ENCODE measurements at regions not wholly inside any gene's neighbourhood (a gene's known extent, or its start where the extent isn't known, plus 50 kb on each side); places are given as distances from the start of the nearest gene placed in this dataset.
"Not testable (repeated sequence)": the region's sequence is repeated elsewhere in the genome, so short reads cannot be mapped to it uniquely, and the experiment has no call there.

DNA sequence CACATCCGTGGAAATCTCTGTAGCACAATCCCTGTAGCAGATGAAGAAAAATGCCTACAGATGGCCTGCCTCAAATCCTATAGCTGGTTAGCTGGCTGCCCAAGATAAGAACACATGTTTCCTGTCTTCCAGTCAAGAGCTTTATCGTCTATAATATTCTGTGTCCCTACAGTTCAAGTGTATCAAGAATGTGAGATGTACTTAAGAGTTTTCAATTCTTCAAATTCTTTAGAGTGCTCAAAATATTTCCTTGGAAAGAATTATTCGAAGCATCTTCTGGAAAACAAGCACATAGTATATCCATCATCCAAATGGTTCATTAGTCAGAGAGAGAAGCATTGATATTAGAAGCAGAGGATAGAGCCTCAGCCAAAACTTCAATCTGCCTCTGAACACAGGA is 239.8 kb downstream of the COG6 start:
- DNase-seq = no peak

DNA sequence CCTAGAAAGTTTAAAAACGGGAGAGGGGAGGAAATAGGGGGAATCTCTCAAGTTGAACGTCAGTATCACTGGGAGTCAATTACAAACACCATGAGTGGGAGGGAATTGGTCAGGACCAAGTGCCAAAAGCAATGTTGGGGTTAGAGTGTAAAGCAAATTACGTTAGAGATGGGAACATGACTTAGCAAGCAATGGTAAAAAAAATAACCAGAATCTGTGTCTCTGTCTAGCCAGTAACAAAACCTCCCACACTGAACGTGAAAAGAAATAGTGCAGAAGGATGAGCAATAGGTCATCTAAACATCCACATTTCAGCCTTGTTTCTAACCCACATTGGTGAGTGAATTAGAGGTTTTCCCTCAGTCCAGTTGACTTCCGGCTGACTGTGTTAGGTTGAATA is 242.2 kb downstream of the COG6 start:
- DNase-seq = no peak

DNA sequence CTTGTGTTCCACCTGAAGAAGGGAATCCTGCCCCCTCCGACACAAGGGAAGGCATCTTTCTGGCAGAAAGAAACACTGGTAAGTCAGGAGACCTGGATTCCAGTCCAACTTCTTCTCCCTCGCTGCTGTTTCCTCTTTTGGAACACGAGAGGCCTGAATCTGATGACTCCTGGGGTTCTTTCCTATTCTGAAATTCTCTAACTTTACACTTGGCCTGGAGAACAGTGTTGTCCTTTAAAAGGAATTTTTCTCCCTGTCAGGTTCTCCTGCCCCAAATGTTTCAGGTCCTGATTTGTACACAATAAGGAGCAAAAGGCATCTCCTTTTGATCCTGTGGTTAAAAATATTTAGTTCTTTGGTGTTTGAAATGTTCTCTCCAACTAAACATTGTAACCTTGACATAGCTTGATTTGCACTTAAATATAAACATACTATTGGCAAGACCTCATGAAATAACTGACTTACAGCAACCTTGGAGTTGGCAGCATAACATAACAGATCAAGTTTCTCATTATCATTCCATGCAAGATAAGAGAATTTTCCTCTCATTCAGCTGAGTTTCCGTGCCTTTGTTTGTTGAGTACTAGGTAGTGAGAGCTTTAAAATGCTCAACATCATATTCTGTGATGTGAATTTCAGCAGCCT is 244.8 kb downstream of the COG6 start:
- no peak for DNase-seq

DNA sequence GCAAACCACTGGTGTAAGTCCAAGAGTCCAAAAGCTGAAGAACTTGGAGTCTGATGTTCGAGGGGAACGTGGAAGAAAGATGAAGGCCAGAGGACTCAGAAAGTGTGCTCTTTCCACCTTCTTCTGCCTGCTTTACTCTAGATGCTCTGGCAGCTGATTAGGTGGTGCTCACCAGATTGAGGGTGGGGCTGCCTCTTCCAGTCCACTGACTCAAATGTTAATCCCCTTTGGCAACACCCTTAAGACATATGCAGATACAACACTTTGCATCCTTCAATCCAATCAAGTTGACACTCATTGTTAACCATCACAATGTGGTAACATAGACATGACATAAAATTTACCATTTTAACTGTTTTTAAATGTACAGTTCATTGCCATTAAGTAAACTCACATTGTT is 249.5 kb downstream of the COG6 start:
- no peak for DNase-seq

DNA sequence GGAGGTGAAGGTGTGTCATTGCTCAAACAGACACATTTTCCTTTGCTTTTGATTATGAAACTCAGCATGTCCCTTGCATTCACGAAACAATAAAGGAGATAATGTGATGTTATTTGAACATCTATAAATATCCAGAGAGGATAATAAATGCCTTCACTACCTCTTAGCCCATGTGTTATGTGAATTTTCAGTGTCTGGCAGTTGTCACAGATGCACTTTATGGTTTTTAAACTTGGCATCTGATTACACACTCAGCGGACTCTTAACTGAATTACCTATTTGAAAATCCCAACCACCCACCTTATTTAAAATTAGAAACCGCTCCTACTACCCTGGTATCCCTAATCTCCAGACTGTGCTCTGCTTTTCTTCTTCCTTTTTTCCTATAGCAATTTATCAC is 254.2 kb downstream of the COG6 start:
- DNase-seq = no peak

DNA sequence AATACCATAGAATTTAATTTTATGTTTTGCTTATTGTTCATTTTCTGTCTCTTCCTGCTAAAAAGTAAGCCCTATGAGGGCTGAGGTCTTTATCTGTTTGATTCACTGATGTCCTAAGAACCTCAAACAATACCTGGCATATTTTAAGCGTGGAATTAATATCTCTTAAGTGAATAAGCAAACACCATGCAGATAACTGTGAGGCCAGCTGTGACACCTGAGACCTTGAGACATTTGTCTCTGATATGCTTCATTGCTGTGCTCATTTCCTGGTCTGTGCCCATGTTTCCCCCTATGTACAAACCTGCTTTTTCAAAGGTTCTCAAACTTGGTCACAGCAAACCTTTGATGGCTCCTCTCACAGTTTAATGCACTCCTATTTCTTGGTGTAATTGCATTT is 254.6 kb downstream of the COG6 start:
- no peak for DNase-seq

DNA sequence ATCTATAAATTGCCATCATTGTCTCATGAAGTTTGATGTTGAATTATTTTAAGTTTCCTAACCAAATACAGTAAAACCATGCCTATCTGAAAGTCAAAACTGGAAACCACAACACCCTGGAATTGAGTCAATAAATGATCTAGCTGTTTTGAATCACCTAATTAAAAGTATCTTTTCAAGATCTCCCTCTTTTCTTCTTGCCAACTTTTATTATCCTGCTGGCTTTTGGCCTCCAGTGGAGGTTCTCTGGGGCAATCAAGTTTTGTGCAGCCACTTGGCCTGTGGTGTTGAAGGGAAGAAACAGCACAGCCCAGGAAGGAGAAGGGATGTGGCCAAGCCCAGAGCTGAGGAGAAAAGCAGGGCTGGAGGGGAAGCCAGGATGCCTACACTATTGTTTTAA is 255.4 kb downstream of the COG6 start:
- no peak for DNase-seq

DNA sequence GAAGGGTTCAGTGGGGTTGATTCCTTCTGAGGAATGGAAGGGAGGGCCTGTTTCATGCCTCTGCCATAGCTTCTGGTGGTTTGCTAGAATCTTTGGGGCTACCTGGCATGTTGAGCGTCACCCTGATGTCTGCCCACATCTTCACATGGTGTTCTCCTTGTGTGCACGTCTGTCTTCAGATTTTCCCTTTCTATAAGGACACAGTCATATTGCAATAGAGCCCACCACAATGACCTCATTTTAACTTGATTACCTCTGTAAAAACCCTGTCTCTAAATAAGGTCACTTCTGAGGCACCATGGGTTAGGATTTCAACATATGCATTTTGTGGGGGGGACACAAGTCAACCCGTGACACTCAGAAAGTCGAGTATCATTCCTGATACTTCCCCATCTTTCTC is 257.9 kb downstream of the COG6 start:
- DNase-seq = no peak

DNA sequence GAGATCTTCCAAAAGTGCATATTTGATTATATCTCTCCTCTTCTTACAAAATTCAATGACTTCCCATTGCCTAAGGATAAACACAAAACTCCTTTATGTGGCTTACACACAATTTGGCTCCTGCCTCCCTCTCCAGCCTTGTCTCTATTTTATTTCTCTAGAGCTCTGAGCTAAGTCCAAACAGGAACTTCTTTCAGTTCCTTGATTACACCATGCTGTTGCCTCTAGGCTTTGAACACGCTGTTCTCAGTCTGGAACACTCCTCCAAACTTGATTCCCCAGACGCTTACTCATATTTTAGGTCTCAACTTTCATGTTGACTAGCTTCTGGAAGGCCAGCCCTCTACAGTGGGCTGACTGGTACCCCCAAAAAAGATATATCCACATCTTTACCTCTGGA is 258.5 kb downstream of the COG6 start:
- no peak for DNase-seq

DNA sequence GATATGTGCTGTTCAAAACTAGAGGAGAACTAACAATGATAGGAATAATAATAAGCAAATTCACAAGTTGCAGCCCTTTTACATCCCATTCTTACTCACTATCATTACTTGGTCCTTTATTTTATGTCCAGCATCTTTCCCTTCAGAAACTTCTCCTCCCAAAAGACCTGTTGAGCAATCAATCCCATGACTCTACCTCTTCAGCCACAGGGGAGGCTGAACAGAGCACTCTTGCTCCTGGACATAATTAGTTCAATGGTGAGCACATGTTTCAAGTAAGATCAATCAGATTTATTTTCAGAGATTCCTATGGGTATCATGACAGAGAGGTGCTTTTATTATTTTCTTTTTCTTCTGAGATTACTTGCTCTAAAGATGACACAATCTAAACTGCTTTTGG is 260.0 kb downstream of the COG6 start:
- DNase-seq = no peak

DNA sequence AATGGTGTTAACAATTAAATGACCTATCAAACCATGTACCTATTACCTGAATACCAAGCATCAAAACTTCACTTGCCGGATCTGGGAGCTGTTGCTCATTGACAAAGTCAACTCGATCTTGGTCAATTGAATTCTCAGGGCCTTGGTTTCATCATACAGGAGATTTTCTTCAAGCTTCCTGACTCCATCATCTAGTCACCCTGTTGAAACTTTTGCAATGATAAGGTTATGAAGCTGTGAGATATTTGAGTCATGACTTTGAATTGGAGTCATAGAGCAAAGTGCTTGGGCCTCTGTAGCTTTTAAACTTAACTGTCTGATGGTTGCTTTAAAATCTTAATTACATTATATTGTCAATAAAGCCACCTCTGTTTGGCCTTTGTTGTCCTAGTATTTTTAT is 260.9 kb downstream of the COG6 start:
- no peak for DNase-seq

DNA sequence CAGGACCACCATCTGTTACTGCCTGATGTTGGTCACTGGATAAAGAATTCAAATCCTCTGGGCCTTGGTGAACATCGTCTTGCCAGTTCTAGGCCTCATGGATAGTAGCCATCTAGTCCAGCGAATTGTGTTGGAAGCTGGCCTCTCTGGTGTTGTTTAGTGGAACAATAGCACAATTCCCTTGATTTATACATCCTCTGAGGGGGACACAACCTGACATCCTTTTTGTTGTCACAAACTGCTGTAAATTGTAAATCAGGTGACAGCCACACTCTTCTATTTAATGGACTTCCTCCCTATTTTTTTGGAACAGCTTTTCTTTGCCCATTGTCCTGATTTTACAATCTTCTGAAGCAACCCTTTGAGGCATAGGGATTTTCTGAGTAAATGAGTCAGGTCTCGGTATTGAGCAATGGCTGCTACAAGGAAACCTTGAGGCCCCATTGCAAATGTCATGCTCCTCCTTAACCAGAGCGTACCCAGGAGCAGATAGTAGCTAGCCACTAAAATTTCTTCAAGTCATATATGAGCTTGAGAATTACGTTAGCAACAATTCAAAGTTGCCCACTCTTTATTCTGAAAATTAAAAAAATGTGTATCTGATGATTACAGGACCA is 263.3 kb downstream of the COG6 start:
- DNase-seq = no peak

DNA sequence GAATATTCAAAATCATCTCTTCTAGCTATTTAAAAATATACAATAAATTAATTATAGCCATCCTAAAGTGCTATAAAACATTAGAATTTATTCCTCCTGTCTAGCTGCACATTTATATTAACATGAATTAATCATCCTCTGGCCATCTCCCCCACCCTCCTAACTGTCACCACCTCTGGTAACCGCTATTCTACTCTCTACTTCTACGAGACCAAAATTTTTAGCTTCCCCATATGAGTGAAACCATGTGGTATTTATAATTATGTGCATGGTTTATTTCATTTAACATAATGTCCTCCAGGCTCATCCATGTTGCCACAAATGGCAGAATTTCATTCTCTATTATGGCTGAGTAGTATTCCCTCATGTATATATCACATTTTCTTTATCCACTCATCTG is 265.2 kb downstream of the COG6 start:
- DNase-seq = no peak

DNA sequence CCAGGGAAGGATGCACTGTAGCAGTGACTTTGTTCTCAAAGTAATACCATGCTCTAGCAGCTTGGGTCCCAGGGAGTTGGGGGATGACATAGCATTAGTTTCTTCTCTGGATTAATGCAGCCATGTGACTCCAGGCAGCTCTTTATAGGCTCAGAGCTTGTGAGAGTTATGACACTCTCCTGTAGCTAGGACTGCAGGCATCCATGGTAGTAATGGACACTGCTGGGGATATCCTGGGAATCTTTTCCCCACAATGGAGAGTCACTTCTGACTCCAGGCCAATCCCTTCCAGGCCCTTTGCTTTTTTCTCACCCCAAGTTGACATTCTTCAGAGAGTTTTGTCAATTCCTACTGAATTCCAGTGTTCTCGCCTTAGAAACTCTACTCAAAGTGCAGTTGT is 270.9 kb downstream of the COG6 start:
- no peak for DNase-seq

DNA sequence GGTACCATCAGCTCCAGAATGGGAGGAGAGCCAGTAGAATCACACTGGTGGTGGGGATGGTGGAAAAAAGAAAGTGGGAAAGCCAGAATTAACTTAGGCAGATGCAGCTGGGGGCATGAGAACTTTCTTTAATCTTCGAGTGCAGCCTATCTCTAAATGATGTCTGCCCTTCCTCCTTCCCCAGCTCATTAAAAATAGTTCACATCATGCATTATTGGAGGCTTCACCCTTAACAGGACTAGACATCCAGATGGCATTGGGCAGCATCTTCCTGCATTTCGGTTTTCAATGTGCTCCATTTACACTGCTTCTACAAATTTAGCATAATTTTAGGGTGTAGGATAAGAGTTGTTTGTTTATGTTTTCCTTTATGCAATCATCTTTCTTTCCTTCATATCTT is 272.8 kb downstream of the COG6 start:
- no peak for DNase-seq

DNA sequence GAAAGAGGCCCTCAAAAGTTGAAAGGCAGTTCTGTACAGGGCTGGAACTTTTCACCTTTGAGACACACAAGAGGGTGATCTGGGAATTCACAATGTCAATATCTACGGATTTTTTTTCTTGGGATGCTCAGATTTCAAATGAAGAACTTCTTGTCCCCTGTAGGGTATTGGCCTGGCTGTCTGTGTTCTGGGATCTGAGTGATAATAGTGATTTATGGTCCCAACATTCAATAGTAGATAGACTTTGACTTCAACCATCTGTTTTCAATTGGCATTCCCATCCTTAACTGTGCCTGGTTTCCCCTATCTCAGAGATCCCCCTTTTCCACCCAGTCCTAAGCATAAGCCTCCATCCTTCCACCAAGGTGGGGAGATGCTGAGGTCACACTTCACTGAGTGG is 274.1 kb downstream of the COG6 start:
- DNase-seq = no peak

DNA sequence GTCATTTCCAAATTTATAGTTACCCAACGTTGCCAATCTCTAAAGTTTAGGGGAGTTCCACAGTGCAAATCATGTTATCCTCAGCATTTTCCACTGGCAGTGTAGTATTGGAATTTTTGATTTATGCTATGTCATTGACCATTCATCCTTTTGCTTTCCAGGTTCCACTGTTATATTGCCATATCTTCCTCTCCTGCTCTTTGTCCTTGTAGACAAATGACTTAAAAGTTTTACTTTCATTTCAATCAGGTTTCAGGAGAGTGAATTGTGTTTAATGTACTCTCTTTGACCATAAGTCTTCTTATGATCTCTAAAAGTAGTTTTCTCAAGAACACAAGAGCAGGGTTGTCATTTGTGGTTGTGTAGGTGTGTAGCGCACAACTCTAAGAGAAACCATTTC is 274.6 kb downstream of the COG6 start:
- no peak for DNase-seq

DNA sequence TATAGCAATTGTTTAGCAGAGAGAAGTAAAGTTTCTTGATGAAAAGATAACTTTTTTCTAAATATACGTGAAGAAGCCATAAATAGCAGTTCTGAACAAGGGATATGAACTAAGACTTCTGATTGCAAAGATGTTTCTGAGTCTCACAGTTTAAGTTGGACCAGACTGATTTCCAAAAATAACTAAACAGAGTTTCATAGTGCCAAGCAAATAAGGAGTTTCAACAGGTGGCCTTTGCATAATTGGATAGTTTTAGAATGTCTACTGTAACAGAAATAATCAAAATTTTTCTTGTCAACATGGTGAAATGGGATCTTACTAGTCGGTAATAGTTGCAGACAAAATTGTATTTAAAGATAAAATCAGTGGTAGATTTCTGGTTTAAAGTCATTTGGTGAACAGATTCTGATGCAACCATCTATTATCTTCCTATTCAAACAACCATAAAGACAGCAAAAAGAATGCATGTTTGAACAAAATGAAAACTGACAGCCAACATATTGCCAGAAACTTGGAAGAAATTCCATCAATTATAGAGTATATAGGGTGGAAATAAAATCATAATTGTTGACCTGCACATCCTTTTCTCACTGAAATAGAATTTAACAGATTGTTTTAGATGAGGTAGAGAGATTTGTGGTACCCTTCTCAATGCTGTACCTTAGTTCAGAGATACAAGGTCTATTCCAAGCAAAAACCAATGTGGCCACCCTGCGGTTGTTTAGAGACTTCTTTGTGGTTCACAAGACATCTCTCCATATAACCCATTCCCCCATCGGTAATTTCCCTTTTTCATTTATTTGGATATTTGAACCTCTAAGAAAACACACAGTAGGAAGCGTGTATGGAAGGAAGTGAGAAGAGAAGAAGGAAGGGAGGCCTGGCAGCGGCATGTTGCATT is 275.3 kb downstream of the COG6 start:
- DNase-seq = no peak

DNA sequence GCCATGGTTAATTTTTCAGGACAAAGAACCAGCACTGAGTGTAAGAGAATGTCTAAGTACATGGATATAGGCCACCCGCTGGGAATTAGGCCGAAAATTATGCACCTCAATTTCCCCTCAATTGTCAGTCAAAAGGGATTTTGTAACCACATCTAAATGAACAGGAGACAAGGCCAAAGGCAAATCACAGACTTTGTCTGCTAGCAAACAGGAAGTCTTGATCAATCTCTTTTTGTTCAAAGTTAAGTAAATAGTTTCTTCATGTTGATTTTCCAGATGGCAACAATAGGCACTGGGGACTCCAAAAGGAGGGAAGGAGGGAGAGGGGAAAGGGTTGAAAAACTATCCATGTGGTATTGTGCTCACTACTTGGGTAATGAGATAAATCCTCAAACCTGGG is 276.0 kb downstream of the COG6 start:
- DNase-seq = no peak

DNA sequence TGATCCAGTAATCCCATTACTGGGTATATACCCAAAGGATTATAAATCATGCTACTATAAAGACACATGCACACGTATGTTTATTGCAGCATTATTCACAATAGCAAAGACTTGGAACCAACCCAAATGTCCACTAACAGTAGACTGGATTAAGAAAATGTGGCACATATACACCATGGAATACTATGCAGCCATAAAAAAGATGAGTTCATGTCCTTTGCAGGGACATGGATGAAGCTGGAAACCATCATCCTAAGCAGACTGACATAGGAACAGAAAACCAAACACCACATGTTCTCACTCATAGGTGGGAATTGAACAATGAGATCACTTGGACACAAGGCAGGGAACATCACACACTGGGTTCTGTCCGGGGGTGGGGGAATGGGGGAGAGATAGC is 277.1 kb downstream of the COG6 start:
- DNase-seq = not testable (repeated sequence)

DNA sequence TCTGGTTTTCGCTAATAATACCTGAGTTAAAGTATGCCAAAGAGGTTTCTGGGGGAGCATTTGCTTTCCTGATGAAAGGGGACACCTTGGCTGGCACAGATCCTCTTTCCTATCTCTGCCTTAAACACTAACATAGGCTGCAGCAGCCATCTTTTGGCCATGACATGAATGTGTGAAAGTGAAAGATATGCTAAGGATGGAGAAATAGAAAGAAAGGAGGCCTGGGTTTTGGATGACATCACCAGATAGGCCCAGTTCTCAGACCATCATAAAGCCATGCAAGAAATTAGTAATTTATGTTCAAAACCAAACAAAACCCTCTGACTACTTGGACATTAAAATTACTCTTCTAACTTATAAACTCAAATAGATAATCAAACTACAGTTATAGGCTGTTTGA is 279.7 kb downstream of the COG6 start:
- no peak for DNase-seq

DNA sequence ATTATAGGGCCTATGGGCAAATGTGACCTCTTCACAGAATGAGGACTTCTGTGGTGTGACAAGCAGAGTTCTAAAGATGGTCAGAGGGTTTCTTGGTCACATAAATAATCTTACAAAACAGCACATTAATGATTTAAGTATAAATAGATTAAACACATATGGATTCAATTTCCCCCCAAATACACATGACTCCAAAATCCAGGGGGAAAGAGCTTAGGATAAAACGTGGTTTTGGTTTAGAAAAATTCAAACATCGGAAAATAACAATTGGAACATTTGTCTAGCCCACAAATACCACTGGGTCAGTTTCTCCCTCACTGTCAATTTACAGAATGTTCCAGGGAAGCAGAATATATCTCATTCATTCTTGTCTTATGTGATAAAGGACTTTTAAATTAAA is 283.1 kb downstream of the COG6 start:
- DNase-seq = no peak

DNA sequence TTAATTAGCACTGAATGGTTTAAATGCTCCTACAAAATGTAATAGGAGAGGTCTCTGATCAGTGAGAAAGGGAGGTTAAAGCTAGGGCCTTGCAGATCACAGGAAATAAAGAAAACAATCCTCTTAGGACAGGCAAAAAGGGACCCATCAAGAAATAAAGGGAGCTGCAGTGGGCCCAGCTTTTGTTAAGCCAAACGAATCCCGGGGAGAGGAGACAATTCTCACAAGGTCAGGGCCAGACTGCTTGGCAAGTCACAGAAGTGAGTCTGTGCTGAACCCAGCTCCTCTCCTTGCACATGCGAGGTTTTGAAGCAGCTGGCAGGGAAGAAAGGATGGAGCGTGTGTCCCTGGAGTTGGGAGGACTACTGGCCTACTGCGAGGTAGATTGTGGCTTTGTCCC is 285.8 kb downstream of the COG6 start:
- DNase-seq = no peak

DNA sequence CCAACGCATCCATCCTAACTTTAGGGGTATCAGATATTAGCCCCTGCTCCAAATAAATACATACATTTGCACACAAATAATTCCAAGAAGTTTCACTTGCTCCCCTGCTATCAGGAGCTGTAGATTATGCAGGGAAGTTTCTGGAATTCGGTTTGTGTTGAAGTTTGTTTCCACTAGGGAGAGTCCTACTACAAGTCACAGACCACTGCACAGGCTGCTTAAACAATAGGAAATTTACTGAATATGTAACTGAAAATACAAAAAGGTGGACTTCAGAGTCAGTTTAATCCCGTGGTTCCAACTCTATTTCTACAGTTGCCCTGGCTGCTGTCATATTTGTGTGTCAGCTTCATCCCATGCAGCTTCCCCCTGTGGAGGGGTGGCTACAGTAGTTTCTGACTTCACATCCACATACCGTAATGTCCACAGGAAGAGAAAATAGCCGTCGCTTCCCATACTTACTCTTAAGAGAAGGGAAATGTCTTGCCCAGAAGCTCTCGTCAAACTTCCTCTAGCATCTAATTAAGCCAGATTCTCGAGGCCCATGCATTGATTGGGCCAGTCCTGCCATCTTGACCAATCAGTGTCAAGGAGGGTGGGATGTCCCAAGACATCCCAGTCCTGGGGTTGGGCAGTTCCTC is 286.6 kb downstream of the COG6 start:
- DNase-seq = no peak

Measured in islet precursor cell (in vitro differentiated cells).